SK-N-SH treated with all-trans-retinoic acid at 6 μM for 48 hours (cell line): ENCODE measurements at regions not wholly inside any gene's neighbourhood (a gene's known extent, or its start where the extent isn't known, plus 50 kb on each side); places are given as distances from the start of the nearest gene placed in this dataset.

Experiments used
- ATAC-seq: fragments of 200-7000 bp; cut with Tn5 transposase; 3 replicates; pipeline ENCODE4 v1.9.1; 2020; ENCODE audit warnings: mild to moderate bottlenecking, moderate library complexity
- ARNTL ChIP-seq: fragments of 450-650 bp; formaldehyde crosslinking; IDR thresholded peaks from 2 replicates; pipeline ENCODE4 v1.5.0; 2020; ENCODE audit warnings: low read depth, mild to moderate bottlenecking, moderate library complexity, borderline replicate concordance
- BACH2 ChIP-seq: fragments of 250-450 bp; sonication (Bioruptor Pico); IDR thresholded peaks from 2 replicates; pipeline ENCODE4 v1.9.0; 2021; ENCODE audit warnings: mild to moderate bottlenecking, borderline replicate concordance
- CREB5 ChIP-seq: fragments of 250-450 bp; sonication (Bioruptor Pico); IDR thresholded peaks from 2 replicates; pipeline ENCODE4 v1.5.1; 2020; ENCODE audit warnings: low read depth, mild to moderate bottlenecking, moderate library complexity
- ESRRG ChIP-seq: fragments of 250-450 bp; sonication (Bioruptor Pico); IDR thresholded peaks from 2 replicates; pipeline ENCODE4 v1.6.1; 2021; ENCODE audit warnings: mild to moderate bottlenecking
- GLIS3 ChIP-seq: fragments of 250-450 bp; sonication (Bioruptor Pico); IDR thresholded peaks from 2 replicates; pipeline ENCODE4 v1.5.0; 2020; ENCODE audit warnings: mild to moderate bottlenecking, moderate library complexity
- ISL1 ChIP-seq: fragments of 250-450 bp; sonication (Bioruptor Pico); IDR thresholded peaks from 2 replicates; pipeline ENCODE4 v2.1.2; 2022; ENCODE audit warnings: mild to moderate bottlenecking, moderate library complexity
- OSR1 ChIP-seq: fragments of 250-450 bp; sonication (Bioruptor Pico); IDR thresholded peaks from 2 replicates; pipeline ENCODE4 v1.8.0; 2022; ENCODE audit warnings: moderate library complexity, mild to moderate bottlenecking, inconsistent platforms
- PATZ1 ChIP-seq: fragments of 250-450 bp; sonication (Bioruptor Pico); IDR thresholded peaks from 2 replicates; pipeline ENCODE4 v1.8.0; 2020; ENCODE audit warnings: mild to moderate bottlenecking, moderate library complexity, borderline replicate concordance
- POU6F1 ChIP-seq: fragments of 250-450 bp; sonication (Bioruptor Pico); IDR thresholded peaks from 2 replicates; pipeline ENCODE4 v1.8.0; 2021; ENCODE audit warnings: low read depth, mild to moderate bottlenecking, moderate library complexity, borderline replicate concordance
- PPARA ChIP-seq: fragments of 250-450 bp; sonication (Bioruptor Pico); IDR thresholded peaks from 2 replicates; pipeline ENCODE4 v1.5.0; 2020; ENCODE audit warnings: mild to moderate bottlenecking, borderline replicate concordance
- RARB ChIP-seq: fragments of 250-450 bp; sonication (Bioruptor Pico); IDR thresholded peaks from 2 replicates; pipeline ENCODE4 v1.8.0; 2021; ENCODE audit warnings: mild to moderate bottlenecking, moderate library complexity
- SNAI2 ChIP-seq: fragments of 250-450 bp; sonication (Bioruptor Pico); IDR thresholded peaks from 2 replicates; pipeline ENCODE4 v1.5.0; 2020; ENCODE audit warnings: mild to moderate bottlenecking, moderate library complexity
- TCF4 ChIP-seq: fragments of 250-450 bp; sonication (Bioruptor Pico); IDR thresholded peaks from 2 replicates; pipeline ENCODE4 v1.8.0; 2021; ENCODE audit warnings: mild to moderate bottlenecking, moderate library complexity, borderline replicate concordance
- TOX ChIP-seq: fragments of 250-450 bp; sonication (Bioruptor Pico); IDR thresholded peaks from 2 replicates; pipeline ENCODE4 v1.8.0; 2021; ENCODE audit warnings: mild to moderate bottlenecking, moderate library complexity, borderline replicate concordance
- TSHZ2 ChIP-seq: fragments of 250-450 bp; sonication (Bioruptor Pico); IDR thresholded peaks from 2 replicates; pipeline ENCODE4 v1.5.0; 2020; ENCODE audit warnings: mild to moderate bottlenecking, moderate library complexity
- ZFP3 ChIP-seq: fragments of 250-450 bp; sonication (Bioruptor Pico); IDR thresholded peaks from 2 replicates; pipeline ENCODE4 v1.5.0; 2020; ENCODE audit warnings: mild to moderate bottlenecking, moderate library complexity
- ZFP30 ChIP-seq: fragments of 450-650 bp; formaldehyde crosslinking; IDR thresholded peaks from 2 replicates; pipeline ENCODE4 v1.5.0; 2022; ENCODE audit warnings: mild to moderate bottlenecking, moderate library complexity
- ZNF565 ChIP-seq: fragments of 450-650 bp; formaldehyde crosslinking; conservative IDR thresholded peaks from 2 replicates; pipeline ENCODE4 v1.5.0; 2020; ENCODE audit warnings: low read depth, mild to moderate bottlenecking, moderate library complexity
- ZNF70 ChIP-seq: fragments of 450-650 bp; formaldehyde crosslinking; IDR thresholded peaks from 2 replicates; pipeline ENCODE4 v1.5.0; 2020; ENCODE audit warnings: mild to moderate bottlenecking, moderate library complexity
- ZNF8 ChIP-seq: fragments of 450-650 bp; formaldehyde crosslinking; IDR thresholded peaks from 2 replicates; pipeline ENCODE4 v1.5.0; 2020; ENCODE audit warnings: mild to moderate bottlenecking, moderate library complexity

GRCh38 chr14:71594821-71595220, 337.4 kb upstream of the RGS6 start (continued):
- no peak for TF ChIP-seq PATZ1
- no peak for TF ChIP-seq ZFP3

GRCh38 chr14:71595441-71595840, 336.8 kb upstream of the RGS6 start:
- TF ChIP-seq TCF4 (CRISPR knock-in tag) (peak; percentile 90), ZNF565 (no peak)
- ATAC-seq = peak; percentile 40; the same call in 1 of the 3 replicates

- TF ChIP-seq ZNF8 (CRISPR knock-in tag) (no peak), PATZ1 (no peak), TCF4 (CRISPR knock-in tag) (no peak), ISL1 (CRISPR knock-in tag) (no peak), TSHZ2 (CRISPR knock-in tag) (no peak), PPARA (CRISPR knock-in tag) (no peak), GLIS3 (CRISPR knock-in tag) (no peak), POU6F1 (no peak), ZNF565 (no peak), SNAI2 (CRISPR knock-in tag) (no peak), CREB5 (CRISPR knock-in tag) (no peak), ARNTL (CRISPR knock-in tag) (no peak), OSR1 (CRISPR knock-in tag) (no peak), BACH2 (no peak)
- no peak for ATAC-seq
Measured at GRCh38 chr14:71597287-71597920, 334.8 kb upstream of the RGS6 start.

- ATAC-seq = no peak
- no peak for TF ChIP-seq ZNF70 (CRISPR knock-in tag)
- TF ChIP-seq PATZ1 = no peak
- no peak for TF ChIP-seq BACH2
- no peak for TF ChIP-seq PPARA (CRISPR knock-in tag)
- no peak for TF ChIP-seq SNAI2 (CRISPR knock-in tag)
- no peak for TF ChIP-seq ESRRG (CRISPR knock-in tag)
- no peak for TF ChIP-seq POU6F1
- no peak for TF ChIP-seq ZNF565
- TF ChIP-seq ZNF8 (CRISPR knock-in tag) = no peak
- TF ChIP-seq RARB (CRISPR knock-in tag) = no peak
- TF ChIP-seq TCF4 (CRISPR knock-in tag) = no peak
- TF ChIP-seq ARNTL (CRISPR knock-in tag) = no peak
- no peak for TF ChIP-seq TOX (CRISPR knock-in tag)
- TF ChIP-seq ZFP30 (CRISPR knock-in tag) = no peak
Measured at GRCh38 chr14:71597955-71598660, 334.1 kb upstream of the RGS6 start.
